ENCODE measurements at regions not wholly inside any gene's neighbourhood (a gene's known extent, or its start where the extent isn't known, plus 50 kb on each side); places are given as distances from the start of the nearest gene placed in this dataset.

GRCh38 chr17:49915260-49915659 lies 53.7 kb upstream of the DLX4 start:
- Histone ChIP-seq H3K27me3 (peaks cover 0 to 12% of the 10 kb centered on the region in 2 donors), H3K36me3 (no peaks in the 10 kb centered on the region), H3K9me3 (no peaks in the 10 kb centered on the region), H3K27ac (no peak overlapping the region), H3K4me3 (no peak overlapping the region), H3K4me1 (peaks cover 0 to 3% (median 0%) of the 10 kb centered on the region in 4 donors)
- TF ChIP-seq POLR2A (IDR thresholded peaks at IDR 0.05) (no peak), CTCF (IDR thresholded peaks at IDR 0.05) (no peak)
- no peak for DNase-seq

GRCh38 chr17:49915670-49916069 lies 53.3 kb upstream of the DLX4 start:
- TF ChIP-seq POLR2A (IDR thresholded peaks at IDR 0.05) (no peak), CTCF (IDR thresholded peaks at IDR 0.05) (no peak)
- H3K9me3 ChIP-seq = no peaks in the 10 kb centered on the region
- no peak overlapping the region for H3K4me3 ChIP-seq
- no peaks in the 10 kb centered on the region for H3K4me1 ChIP-seq
- no peak for DNase-seq
- H3K27me3 ChIP-seq = peaks cover 0 to 7% of the 10 kb centered on the region in 2 donors
- no peaks in the 10 kb centered on the region for H3K36me3 ChIP-seq
- no peak overlapping the region for H3K27ac ChIP-seq

- Histone ChIP-seq H3K4me3 (no peak overlapping the region), H3K36me3 (no peaks in the 10 kb centered on the region), H3K4me1 (no peaks in the 10 kb centered on the region), H3K27me3 (no peaks in the 10 kb centered on the region), H3K27ac (no peak overlapping the region), H3K9me3 (no peaks in the 10 kb centered on the region)
- TF ChIP-seq CTCF (IDR thresholded peaks at IDR 0.05) = no peak
- no peak for TF ChIP-seq POLR2A (IDR thresholded peaks at IDR 0.05)
- DNase-seq = no peak
Observed at GRCh38 chr17:49916854-49917515, 52.0 kb upstream of the DLX4 start.

GRCh38 chr17:49918591-49918990 lies 50.4 kb upstream of the DLX4 start:
- no peak for TF ChIP-seq CTCF (IDR thresholded peaks at IDR 0.05)
- no peak for TF ChIP-seq POLR2A (IDR thresholded peaks at IDR 0.05)
- Histone ChIP-seq H3K27me3 (no peaks in the 10 kb centered on the region), H3K4me1 (no peaks in the 10 kb centered on the region), H3K36me3 (no peaks in the 10 kb centered on the region), H3K9me3 (no peaks in the 10 kb centered on the region), H3K27ac (no peak overlapping the region), H3K4me3 (no peak overlapping the region)
- no peak for DNase-seq

Measured in Peyer's patch (tissue), 4 donors.